Ishikawa (cell line): ENCODE measurements at regions not wholly inside any gene's neighbourhood (a gene's known extent, or its start where the extent isn't known, plus 50 kb on each side); places are given as distances from the start of the nearest gene placed in this dataset.

ENCODE experiments used
- EP300 ChIP-seq: IDR thresholded peaks from 2 replicates; pipeline ENCODE4 v1.6.1; 2012; ENCODE audit warnings: borderline replicate concordance
- FOXM1 ChIP-seq: IDR thresholded peaks from 2 replicates; pipeline ENCODE4 v1.6.1; 2012; ENCODE audit warnings: low read depth, borderline replicate concordance
- YY1 ChIP-seq: IDR thresholded peaks from 2 replicates; pipeline ENCODE4 v1.6.1; 2012; ENCODE audit warnings: low read depth
- ZBTB7A ChIP-seq: IDR thresholded peaks from 2 replicates; pipeline ENCODE4 v1.6.1; 2012; ENCODE audit warnings: low read depth
- TF ChIP-seq, protein P1 (sequence below): IDR thresholded peaks from 2 replicates; pipeline ENCODE4 v1.6.1; 2012; ENCODE audit warnings: low read depth, mild to moderate bottlenecking

DNA sequence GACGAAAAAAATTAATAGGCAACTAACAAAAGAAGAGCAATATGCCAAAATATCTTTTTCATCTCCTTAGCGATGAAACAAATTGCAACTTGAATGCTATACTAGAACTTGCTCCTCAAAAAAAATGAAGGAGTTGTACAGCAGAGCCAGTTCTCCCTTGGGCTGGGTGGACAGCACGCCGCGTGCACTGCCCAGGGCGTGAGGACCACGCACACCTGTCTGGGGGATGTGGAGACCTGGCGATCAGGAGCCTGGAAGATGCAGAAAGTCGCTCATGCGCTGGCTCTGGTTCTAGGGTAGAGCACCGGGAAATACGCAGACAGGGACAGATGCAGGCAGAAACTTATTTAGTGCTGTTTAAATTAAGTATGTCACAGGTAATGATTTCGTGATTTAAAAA is 342.0 kb upstream of the IRX4 start:
- TF ChIP-seq EP300: no peak
- TF ChIP-seq ZBTB7A: no peak
- no peak for TF ChIP-seq FOXM1
- no peak for TF ChIP-seq YY1
- TF ChIP-seq, protein P1, sequence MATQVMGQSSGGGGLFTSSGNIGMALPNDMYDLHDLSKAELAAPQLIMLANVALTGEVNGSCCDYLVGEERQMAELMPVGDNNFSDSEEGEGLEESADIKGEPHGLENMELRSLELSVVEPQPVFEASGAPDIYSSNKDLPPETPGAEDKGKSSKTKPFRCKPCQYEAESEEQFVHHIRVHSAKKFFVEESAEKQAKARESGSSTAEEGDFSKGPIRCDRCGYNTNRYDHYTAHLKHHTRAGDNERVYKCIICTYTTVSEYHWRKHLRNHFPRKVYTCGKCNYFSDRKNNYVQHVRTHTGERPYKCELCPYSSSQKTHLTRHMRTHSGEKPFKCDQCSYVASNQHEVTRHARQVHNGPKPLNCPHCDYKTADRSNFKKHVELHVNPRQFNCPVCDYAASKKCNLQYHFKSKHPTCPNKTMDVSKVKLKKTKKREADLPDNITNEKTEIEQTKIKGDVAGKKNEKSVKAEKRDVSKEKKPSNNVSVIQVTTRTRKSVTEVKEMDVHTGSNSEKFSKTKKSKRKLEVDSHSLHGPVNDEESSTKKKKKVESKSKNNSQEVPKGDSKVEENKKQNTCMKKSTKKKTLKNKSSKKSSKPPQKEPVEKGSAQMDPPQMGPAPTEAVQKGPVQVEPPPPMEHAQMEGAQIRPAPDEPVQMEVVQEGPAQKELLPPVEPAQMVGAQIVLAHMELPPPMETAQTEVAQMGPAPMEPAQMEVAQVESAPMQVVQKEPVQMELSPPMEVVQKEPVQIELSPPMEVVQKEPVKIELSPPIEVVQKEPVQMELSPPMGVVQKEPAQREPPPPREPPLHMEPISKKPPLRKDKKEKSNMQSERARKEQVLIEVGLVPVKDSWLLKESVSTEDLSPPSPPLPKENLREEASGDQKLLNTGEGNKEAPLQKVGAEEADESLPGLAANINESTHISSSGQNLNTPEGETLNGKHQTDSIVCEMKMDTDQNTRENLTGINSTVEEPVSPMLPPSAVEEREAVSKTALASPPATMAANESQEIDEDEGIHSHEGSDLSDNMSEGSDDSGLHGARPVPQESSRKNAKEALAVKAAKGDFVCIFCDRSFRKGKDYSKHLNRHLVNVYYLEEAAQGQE: no peak
